PFSK-1 (cell line): ENCODE measurements at regions not wholly inside any gene's neighbourhood (a gene's known extent, or its start where the extent isn't known, plus 50 kb on each side); places are given as distances from the start of the nearest gene placed in this dataset.

ENCODE experiments used
- POLR2AphosphoS5 ChIP-seq: IDR thresholded peaks from 2 replicates; pipeline ENCODE4 v1.6.1; 2012; ENCODE audit warnings: low read depth, mild to moderate bottlenecking, control low read depth, low read length, moderate library complexity
- TAF1 ChIP-seq: IDR thresholded peaks from 2 replicates; pipeline ENCODE4 v1.6.1; 2012; ENCODE audit warnings: low read length, control low read depth, borderline replicate concordance; ENCODE audit not compliant: insufficient read depth

- TF ChIP-seq TAF1 (no peak), POLR2AphosphoS5 (no peak)
These were observed 537.0 kb downstream of the BRD1 start for GRCh38 chr22:49290711-49291110.
